ENCODE measurements at regions not wholly inside any gene's neighbourhood (a gene's known extent, or its start where the extent isn't known, plus 50 kb on each side); places are given as distances from the start of the nearest gene placed in this dataset.

DNA sequence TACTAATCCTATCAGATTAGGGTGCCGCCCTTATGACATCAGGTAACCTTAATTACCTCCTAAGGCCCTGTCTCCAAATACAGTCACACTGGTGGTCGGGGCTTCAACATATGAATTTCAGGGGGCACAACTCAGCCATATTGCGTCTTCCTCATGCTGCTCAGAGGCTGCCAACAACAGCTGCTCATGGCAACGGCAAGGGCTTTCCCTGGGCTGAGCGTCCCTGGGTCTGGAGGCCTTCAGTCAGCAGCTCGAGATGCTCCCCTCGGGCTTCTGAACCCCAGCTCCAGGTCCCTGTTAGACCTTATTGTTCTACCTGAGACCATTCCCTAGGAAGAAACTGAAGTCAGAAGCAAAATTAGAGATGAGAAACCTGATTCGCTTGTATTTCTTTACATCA lies 157.2 kb downstream of the TMEM132E start:
- H3K27ac Mint-ChIP-seq, result no peak overlapping the region
- H3K36me3 Mint-ChIP-seq, result no peaks in the 10 kb centered on the region
- Histone ChIP-seq H3K9ac (ENCODE audit: insufficient read depth, low read length, poor library complexity, severe bottlenecking) (no peak overlapping the region), H3K9me3 (replicated peaks in 1 of 2; ENCODE audit: control insufficient read depth in 1 of 2, insufficient read depth in 1 of 2, low read length in 2 of 2) (no peaks in the 10 kb centered on the region), H3K27ac (ENCODE audit: low read depth in 1 of 2, low read length in 2 of 2) (no peak overlapping the region), H3K36me3 (replicated peaks in 1 of 2; ENCODE audit: control insufficient read depth in 1 of 2, insufficient read depth in 2 of 2, low read length in 2 of 2) (no peaks in the 10 kb centered on the region), H3K79me2 (ENCODE audit: insufficient read depth, low read length) (no peaks in the 10 kb centered on the region), H3K27me3 (ENCODE audit: control insufficient read depth in 2 of 2, insufficient read depth in 2 of 2, low read length in 2 of 2) (no peaks in the 10 kb centered on the region), H3K4me1 (ENCODE audit: control insufficient read depth in 1 of 2, insufficient read depth in 2 of 2, low read length in 2 of 2) (no peaks in the 10 kb centered on the region), H3K4me2 (replicated peaks; ENCODE audit: extremely low read depth, low read length, poor library complexity, severe bottlenecking) (no peak overlapping the region), H3K4me3 (replicated peaks in 1 of 3; ENCODE audit: low read depth in 2 of 3, low read length in 3 of 3) (no peak overlapping the region), H4K20me1 (ENCODE audit: insufficient read depth, low read length) (no peaks in the 10 kb centered on the region), H2AFZ (ENCODE audit: insufficient read depth, low read depth, low read length, poor library complexity, severe bottlenecking) (no peak overlapping the region)
- intact Hi-C loops (cut with micrococcal nuclease), result no loop called here
- no peak for DNase-seq
- H3K27me3 Mint-ChIP-seq (ENCODE audit: low read depth in 3 of 3), result peaks cover 7 to 12% (median 9%) of the 10 kb centered on the region in 3 donors
- peaks cover 0 to 8% (median 3%) of the 10 kb centered on the region in 7 donors for H3K9me3 Mint-ChIP-seq
- peaks cover 4% of the 10 kb centered on the region for H3K4me1 Mint-ChIP-seq
- TF ChIP-seq, protein P1, sequence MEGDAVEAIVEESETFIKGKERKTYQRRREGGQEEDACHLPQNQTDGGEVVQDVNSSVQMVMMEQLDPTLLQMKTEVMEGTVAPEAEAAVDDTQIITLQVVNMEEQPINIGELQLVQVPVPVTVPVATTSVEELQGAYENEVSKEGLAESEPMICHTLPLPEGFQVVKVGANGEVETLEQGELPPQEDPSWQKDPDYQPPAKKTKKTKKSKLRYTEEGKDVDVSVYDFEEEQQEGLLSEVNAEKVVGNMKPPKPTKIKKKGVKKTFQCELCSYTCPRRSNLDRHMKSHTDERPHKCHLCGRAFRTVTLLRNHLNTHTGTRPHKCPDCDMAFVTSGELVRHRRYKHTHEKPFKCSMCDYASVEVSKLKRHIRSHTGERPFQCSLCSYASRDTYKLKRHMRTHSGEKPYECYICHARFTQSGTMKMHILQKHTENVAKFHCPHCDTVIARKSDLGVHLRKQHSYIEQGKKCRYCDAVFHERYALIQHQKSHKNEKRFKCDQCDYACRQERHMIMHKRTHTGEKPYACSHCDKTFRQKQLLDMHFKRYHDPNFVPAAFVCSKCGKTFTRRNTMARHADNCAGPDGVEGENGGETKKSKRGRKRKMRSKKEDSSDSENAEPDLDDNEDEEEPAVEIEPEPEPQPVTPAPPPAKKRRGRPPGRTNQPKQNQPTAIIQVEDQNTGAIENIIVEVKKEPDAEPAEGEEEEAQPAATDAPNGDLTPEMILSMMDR (IDR thresholded peaks at IDR 0.05), result no peak
- 76% methylated on average over 7 of the region's 8 CpGs for WGBS (ENCODE audit: insufficient coverage)
- H3K4me3 Mint-ChIP-seq, result no peak overlapping the region

DNA sequence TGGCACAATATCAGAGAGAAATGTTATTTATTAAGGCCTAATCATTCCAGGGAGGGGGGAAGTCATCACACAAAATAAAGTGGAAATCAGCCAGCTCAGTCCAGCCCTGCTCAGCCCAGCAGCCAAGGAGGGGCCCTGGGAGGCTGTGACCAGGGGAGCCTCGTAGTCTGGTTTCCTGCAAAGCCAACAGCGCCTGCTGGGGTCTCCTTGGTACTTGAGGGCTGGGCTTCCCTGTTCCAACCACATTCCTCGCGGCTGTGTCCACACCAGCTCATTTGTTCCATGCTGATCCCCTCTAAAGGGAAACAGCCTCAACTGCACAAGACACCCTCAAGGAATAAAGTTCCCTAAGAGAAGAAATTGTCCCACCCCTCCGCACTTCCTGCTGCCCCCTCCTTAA lies 154.0 kb downstream of the TMEM132E start:
- TF ChIP-seq, protein P1 (IDR thresholded peaks at IDR 0.05), result no peak
- no peak overlapping the region for H3K27ac ChIP-seq (ENCODE audit: low read depth in 1 of 2, low read length in 2 of 2)
- no peaks in the 10 kb centered on the region for H3K27me3 ChIP-seq (ENCODE audit: control insufficient read depth in 2 of 2, insufficient read depth in 2 of 2, low read length in 2 of 2)
- 67% methylated on average over 5 of the region's 5 CpGs for WGBS (ENCODE audit: insufficient coverage)
- no peaks in the 10 kb centered on the region for H3K36me3 ChIP-seq (replicated peaks in 1 of 2; ENCODE audit: control insufficient read depth in 1 of 2, insufficient read depth in 2 of 2, low read length in 2 of 2)
- no peak overlapping the region for H3K4me2 ChIP-seq (replicated peaks; ENCODE audit: extremely low read depth, low read length, poor library complexity, severe bottlenecking)
- no peaks in the 10 kb centered on the region for H3K9me3 ChIP-seq (replicated peaks in 1 of 2; ENCODE audit: control insufficient read depth in 1 of 2, insufficient read depth in 1 of 2, low read length in 2 of 2)
- no peaks in the 10 kb centered on the region for H3K36me3 Mint-ChIP-seq
- intact Hi-C loops (cut with micrococcal nuclease), result no loop called here
- no peak overlapping the region for H3K4me3 Mint-ChIP-seq
- no peaks in the 10 kb centered on the region for H3K4me1 Mint-ChIP-seq
- no peaks in the 10 kb centered on the region for H3K79me2 ChIP-seq (ENCODE audit: insufficient read depth, low read length)
- no peaks in the 10 kb centered on the region for H3K4me1 ChIP-seq (ENCODE audit: control insufficient read depth in 1 of 2, insufficient read depth in 2 of 2, low read length in 2 of 2)
- H2AFZ ChIP-seq (ENCODE audit: insufficient read depth, low read depth, low read length, poor library complexity, severe bottlenecking), result no peak overlapping the region
- no peak for DNase-seq
- no peak overlapping the region for H3K9ac ChIP-seq (ENCODE audit: insufficient read depth, low read length, poor library complexity, severe bottlenecking)
- no peaks in the 10 kb centered on the region for H4K20me1 ChIP-seq (ENCODE audit: insufficient read depth, low read length)
- H3K4me3 ChIP-seq (replicated peaks in 1 of 3; ENCODE audit: low read depth in 2 of 3, low read length in 3 of 3), result no peak overlapping the region
- H3K9me3 Mint-ChIP-seq, result peaks cover 0 to 10% (median 2%) of the 10 kb centered on the region in 7 donors
- no peak overlapping the region for H3K27ac Mint-ChIP-seq
- H3K27me3 Mint-ChIP-seq (ENCODE audit: low read depth in 3 of 3), result peaks cover 5 to 9% (median 7%) of the 10 kb centered on the region in 3 donors
